OCI-LY1 (cell line): ENCODE measurements at regions not wholly inside any gene's neighbourhood (a gene's known extent, or its start where the extent isn't known, plus 50 kb on each side); places are given as distances from the start of the nearest gene placed in this dataset.

Source experiments
- H2AFZ ChIP-seq: fragments of 200-600 bp; sonication (generic), shearing (Covaris generic); 2 replicates; pipeline ENCODE4 v1.6.0; 2014; ENCODE audit warnings: antibody characterized with exemption, mild to moderate bottlenecking, low read length
- H3F3A ChIP-seq: fragments of 200-600 bp; sonication (generic), shearing (Covaris generic); 2 replicates; pipeline ENCODE4 v1.6.0; 2014; ENCODE audit warnings: mild to moderate bottlenecking, antibody characterized with exemption, low read length, moderate library complexity; ENCODE audit not compliant: insufficient read depth
- H3K27ac ChIP-seq: fragments of 200-600 bp; sonication (generic); 2 replicates; pipeline ENCODE4 v1.5.1; 2014; ENCODE audit warnings: low read length, mixed run types, mild to moderate bottlenecking, low read depth; ENCODE audit not compliant: poor library complexity, severe bottlenecking
- H3K27me3 ChIP-seq: fragments of 200-600 bp; sonication (generic); 2 replicates; pipeline ENCODE4 v1.6.0; 2014; ENCODE audit warnings: antibody characterized with exemption, mild to moderate bottlenecking, low read length, moderate library complexity; ENCODE audit not compliant: insufficient read depth
- H3K36me3 ChIP-seq: fragments of 200-600 bp; sonication (generic); 2 replicates; pipeline ENCODE4 v1.6.1; 2014; ENCODE audit warnings: mild to moderate bottlenecking, antibody characterized with exemption, low read length, moderate library complexity, mixed read lengths; ENCODE audit not compliant: insufficient read depth
- H3K4me1 ChIP-seq: fragments of 200-600 bp; sonication (generic); 2 replicates; pipeline ENCODE4 v1.5.1; 2014; ENCODE audit warnings: mild to moderate bottlenecking, low read length, moderate library complexity; ENCODE audit not compliant: insufficient read depth, severe bottlenecking
- H3K4me2 ChIP-seq: fragments of 200-600 bp; sonication (generic), shearing (Covaris generic); 2 replicates; pipeline ENCODE4 v1.6.1; 2014; ENCODE audit warnings: low read length
- H3K4me3 ChIP-seq: fragments of 200-600 bp; sonication (generic); 2 replicates; pipeline ENCODE4 v1.5.1; 2014; ENCODE audit warnings: low read length, low read depth, mild to moderate bottlenecking, mixed read lengths; ENCODE audit not compliant: poor library complexity, severe bottlenecking
- H3K79me2 ChIP-seq: fragments of 200-600 bp; shearing (Covaris generic); 2 replicates; pipeline ENCODE4 v1.6.1; 2016; ENCODE audit warnings: mixed run types, low read length, mixed read lengths; ENCODE audit not compliant: insufficient read depth
- H3K9ac ChIP-seq: fragments of 200-600 bp; sonication (generic), shearing (Covaris generic); 2 replicates; pipeline ENCODE4 v1.6.1; 2014; ENCODE audit warnings: mild to moderate bottlenecking, low read length, mixed read lengths
- H3K9me2 ChIP-seq: fragments of 200-600 bp; sonication (generic), shearing (Covaris generic); 2 replicates; pipeline ENCODE4 v1.6.1; 2014; ENCODE audit warnings: low read depth, mild to moderate bottlenecking, low read length, mixed read lengths
- H3K9me3 ChIP-seq: fragments of 200-600 bp; shearing (Covaris generic); 2 replicates; pipeline ENCODE4 v1.6.1; 2014; ENCODE audit warnings: low read length, mixed read lengths
- H4K20me1 ChIP-seq: fragments of 200-600 bp; sonication (generic), shearing (Covaris generic); 2 replicates; pipeline ENCODE4 v1.6.0; 2016; ENCODE audit warnings: mild to moderate bottlenecking, low read length; ENCODE audit not compliant: insufficient read depth
- CTCF ChIP-seq: fragments of 200-600 bp; sonication (generic), shearing (Covaris generic); IDR thresholded peaks from 2 replicates; pipeline ENCODE4 v1.5.1; 2017; ENCODE audit warnings: mild to moderate bottlenecking, antibody characterized with exemption, low read length, moderate library complexity, mixed read lengths
- EZH2 ChIP-seq: fragments of 200-600 bp; sonication (generic), shearing (Covaris generic); IDR thresholded peaks from 2 replicates; pipeline ENCODE4 v1.8.0; 2017; ENCODE audit warnings: borderline replicate concordance, mixed run types, mild to moderate bottlenecking, antibody characterized with exemption, low read length, moderate library complexity, mixed read lengths

- no peak overlapping the region for H3K9ac ChIP-seq
- H2AFZ ChIP-seq: no peak overlapping the region
- no peak overlapping the region for H3K4me3 ChIP-seq
- H3K36me3 ChIP-seq: no peaks in the 10 kb centered on the region
- H3K27ac ChIP-seq: no peak overlapping the region
- H3K27me3 ChIP-seq: no peaks in the 10 kb centered on the region
- no peaks in the 10 kb centered on the region for H3K9me2 ChIP-seq
- no peaks in the 10 kb centered on the region for H3K79me2 ChIP-seq
- no peaks in the 10 kb centered on the region for H4K20me1 ChIP-seq
- no peak overlapping the region for H3K4me2 ChIP-seq
- no peaks in the 10 kb centered on the region for H3F3A ChIP-seq
- no peaks in the 10 kb centered on the region for H3K4me1 ChIP-seq
- H3K9me3 ChIP-seq: no peaks in the 10 kb centered on the region
- no peak for TF ChIP-seq EZH2
- TF ChIP-seq CTCF: no peak
Observed at GRCh38 chr11:105553025-105553424, 56.8 kb upstream of the GRIA4 start.

GRCh38 chr11:105548359-105548758, 61.5 kb upstream of the GRIA4 start:
- Histone ChIP-seq H3K36me3 (no peaks in the 10 kb centered on the region), H3K4me3 (no peak overlapping the region), H3K4me1 (no peaks in the 10 kb centered on the region), H4K20me1 (no peaks in the 10 kb centered on the region), H3K9ac (no peak overlapping the region), H3K9me2 (no peaks in the 10 kb centered on the region), H3K27me3 (no peaks in the 10 kb centered on the region), H2AFZ (no peak overlapping the region), H3K4me2 (no peak overlapping the region), H3F3A (no peaks in the 10 kb centered on the region), H3K79me2 (no peaks in the 10 kb centered on the region), H3K27ac (no peak overlapping the region), H3K9me3 (no peaks in the 10 kb centered on the region)
- TF ChIP-seq CTCF (no peak), EZH2 (no peak)

- Histone ChIP-seq H3K27me3 (no peaks in the 10 kb centered on the region), H2AFZ (no peak overlapping the region)
Observed at GRCh38 chr11:105538588-105538987, 71.3 kb upstream of the GRIA4 start.

More at GRCh38 chr11:105538588-105538987, 71.3 kb upstream of the GRIA4 start:
- Histone ChIP-seq H3K9ac (no peak overlapping the region), H3K4me1 (no peaks in the 10 kb centered on the region), H3K4me2 (no peak overlapping the region), H3K36me3 (no peaks in the 10 kb centered on the region), H3K9me2 (no peaks in the 10 kb centered on the region), H3K4me3 (no peak overlapping the region), H3K9me3 (no peaks in the 10 kb centered on the region), H3K27ac (no peak overlapping the region), H3F3A (no peaks in the 10 kb centered on the region), H3K79me2 (no peaks in the 10 kb centered on the region), H4K20me1 (no peaks in the 10 kb centered on the region)
- no peak for TF ChIP-seq EZH2
- no peak for TF ChIP-seq CTCF
